ENCODE measurements at regions not wholly inside any gene's neighbourhood (a gene's known extent, or its start where the extent isn't known, plus 50 kb on each side); places are given as distances from the start of the nearest gene placed in this dataset.

DNA sequence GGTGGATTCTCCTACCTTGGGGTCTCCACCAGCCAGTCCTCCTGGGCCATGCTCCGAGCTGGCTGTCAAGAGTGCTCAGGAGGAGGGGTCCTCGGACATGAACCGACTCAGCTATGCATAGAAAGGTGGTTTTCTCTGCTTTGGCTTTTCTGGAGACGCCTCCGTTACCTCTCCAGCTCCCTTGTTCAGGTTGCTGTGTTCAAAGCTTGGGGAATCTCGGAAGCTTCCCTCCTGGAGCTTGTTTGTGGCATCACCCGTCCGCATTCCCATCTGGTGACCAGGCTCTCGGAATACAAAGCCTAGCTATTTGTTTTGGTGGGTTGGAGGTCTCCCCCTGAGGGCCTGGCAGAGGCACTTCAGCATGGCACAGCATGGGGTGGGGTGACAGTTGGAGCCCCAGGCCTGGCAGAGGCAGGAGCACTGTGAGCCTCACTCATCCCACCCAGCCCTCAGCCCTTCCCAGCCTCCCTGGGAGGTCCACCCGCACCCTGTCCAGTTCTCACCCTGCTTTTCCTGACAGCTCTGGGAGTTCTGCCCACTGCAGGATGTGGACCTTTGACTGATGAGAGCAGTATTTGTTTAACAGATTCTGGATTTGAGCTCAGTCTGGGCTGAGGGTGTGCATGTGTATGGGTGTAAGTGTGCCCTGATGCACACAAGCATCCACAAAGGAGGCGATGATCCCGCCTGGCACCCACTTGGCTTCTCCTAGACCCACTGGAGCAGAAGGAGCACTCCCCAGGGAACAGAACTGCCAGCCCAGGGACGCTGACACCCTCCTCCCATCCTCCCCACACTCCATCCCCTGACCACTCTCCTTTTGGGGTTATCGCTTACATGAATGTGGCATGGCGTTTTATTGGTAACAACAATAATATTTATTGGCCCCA lies 107.3 kb upstream of the HS6ST1 start:
- Mint-ChIP-seq H3K27ac (no peak overlapping the region), H3K9me3 (ENCODE audit: low read depth) (peaks cover 18% of the 10 kb centered on the region), H3K4me3 (no peak overlapping the region), H3K4me1 (ENCODE audit: low read depth) (no peaks in the 10 kb centered on the region), H3K36me3 (no peaks in the 10 kb centered on the region), H3K27me3 (peaks cover 4% of the 10 kb centered on the region)

GRCh38 chr2:128427413-128427755 lies 108.7 kb upstream of the HS6ST1 start:
- Mint-ChIP-seq H3K4me3 (no peak overlapping the region), H3K27me3 (peaks cover 3% of the 10 kb centered on the region), H3K27ac (no peak overlapping the region), H3K4me1 (ENCODE audit: low read depth) (no peaks in the 10 kb centered on the region), H3K36me3 (no peaks in the 10 kb centered on the region), H3K9me3 (ENCODE audit: low read depth) (peaks cover 18% of the 10 kb centered on the region)

DNA sequence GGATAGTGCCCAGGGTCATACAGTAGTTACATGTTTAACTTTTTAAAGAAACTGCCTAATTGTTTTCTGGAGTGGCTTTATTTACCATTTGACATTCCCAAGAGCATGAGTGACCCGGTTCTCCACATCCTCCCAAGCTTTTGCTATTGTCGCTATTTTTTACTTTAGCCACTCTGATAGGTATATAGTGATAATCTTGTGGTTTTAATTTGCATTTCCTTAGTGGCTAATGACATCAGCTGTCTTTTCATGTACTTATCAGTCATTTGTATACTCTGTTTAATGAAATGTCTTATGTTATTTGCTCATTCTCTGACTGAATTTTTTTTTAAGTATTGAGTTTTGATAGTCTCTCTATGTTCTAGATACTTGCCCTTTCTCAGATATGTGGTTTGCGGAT lies 109.7 kb upstream of the HS6ST1 start:
- Mint-ChIP-seq H3K27me3 (peaks cover 3% of the 10 kb centered on the region), H3K36me3 (no peaks in the 10 kb centered on the region), H3K27ac (no peak overlapping the region), H3K9me3 (ENCODE audit: low read depth) (peaks cover 18% of the 10 kb centered on the region), H3K4me1 (ENCODE audit: low read depth) (no peaks in the 10 kb centered on the region), H3K4me3 (no peak overlapping the region)

DNA sequence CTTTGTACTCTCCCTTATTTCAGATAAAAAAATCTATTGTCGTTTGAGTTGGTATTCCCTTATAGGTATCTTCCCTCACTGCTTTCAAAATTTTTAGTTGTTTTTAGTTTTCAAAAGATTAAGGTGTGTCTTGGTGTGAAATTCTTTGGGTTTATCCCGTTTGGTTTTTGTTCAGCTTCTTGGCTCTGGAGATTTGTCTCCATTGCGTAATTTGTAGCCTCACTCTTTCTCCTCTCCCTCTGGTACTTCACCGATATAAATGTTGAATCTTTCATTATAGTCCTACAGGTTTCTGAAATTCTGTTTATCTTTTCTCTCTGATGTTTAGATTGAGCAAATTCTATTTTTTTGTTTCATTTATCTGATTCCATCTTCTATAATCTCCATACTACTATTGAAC lies 113.8 kb upstream of the HS6ST1 start:
- Mint-ChIP-seq H3K27me3 (peaks cover 5% of the 10 kb centered on the region), H3K27ac (no peak overlapping the region), H3K36me3 (no peaks in the 10 kb centered on the region), H3K4me3 (no peak overlapping the region), H3K4me1 (ENCODE audit: low read depth) (peaks cover 2% of the 10 kb centered on the region), H3K9me3 (ENCODE audit: low read depth) (peaks cover 18% of the 10 kb centered on the region)

- no peak overlapping the region for H3K27ac Mint-ChIP-seq
- H3K36me3 Mint-ChIP-seq: no peaks in the 10 kb centered on the region
- peaks cover 3% of the 10 kb centered on the region for H3K27me3 Mint-ChIP-seq
- H3K9me3 Mint-ChIP-seq (ENCODE audit: low read depth): peaks cover 14% of the 10 kb centered on the region
- H3K4me1 Mint-ChIP-seq (ENCODE audit: low read depth): peaks cover 2% of the 10 kb centered on the region
- H3K4me3 Mint-ChIP-seq: no peak overlapping the region
Observed at GRCh38 chr2:128433911-128434550, 115.4 kb upstream of the HS6ST1 start.

DNA sequence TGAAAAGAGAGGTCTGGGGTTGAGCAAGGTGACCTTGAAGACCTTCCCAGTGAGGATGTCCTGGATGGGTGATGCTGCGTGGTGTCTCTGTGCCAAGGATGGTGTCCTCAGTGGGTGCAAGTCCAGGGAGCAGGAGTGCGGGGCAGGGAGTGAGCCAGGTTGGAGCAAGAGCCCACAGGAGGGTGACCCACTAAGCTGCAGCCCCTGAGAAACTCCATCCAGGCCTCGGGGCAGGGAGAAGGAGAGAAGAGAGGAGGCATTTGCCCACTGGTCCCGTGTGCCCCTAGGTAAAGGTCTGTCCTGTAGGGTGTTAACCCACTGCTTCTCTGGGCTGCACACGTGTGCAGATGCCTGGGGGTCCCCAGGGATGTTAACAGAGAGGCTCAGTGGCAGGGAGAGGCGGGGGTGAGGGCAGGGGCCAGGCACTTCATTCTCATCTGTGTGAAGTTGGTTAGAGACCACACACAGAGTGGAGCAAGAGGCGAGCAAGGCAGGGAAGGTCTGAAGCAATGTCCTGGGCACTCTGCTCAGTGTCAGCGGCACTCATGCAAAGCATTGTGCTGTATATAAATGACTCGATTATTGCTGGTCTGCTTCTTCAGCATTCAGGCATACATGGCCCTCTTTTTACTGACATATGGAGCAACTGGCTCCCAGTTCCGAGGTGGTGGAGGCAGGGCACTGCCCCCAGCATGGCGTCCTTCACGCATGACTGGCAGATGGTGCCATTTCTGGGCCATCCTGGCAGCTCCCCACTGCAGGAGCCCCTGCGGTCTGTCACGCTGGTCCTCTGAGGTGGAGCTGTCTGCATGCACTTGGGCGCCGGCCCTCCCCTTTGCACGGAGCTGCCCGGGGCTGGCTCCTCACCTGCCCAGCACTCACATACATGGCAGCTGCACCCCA lies 117.2 kb upstream of the HS6ST1 start:
- Mint-ChIP-seq H3K9me3 (ENCODE audit: low read depth) (no peaks in the 10 kb centered on the region), H3K4me3 (no peak overlapping the region), H3K27ac (no peak overlapping the region), H3K36me3 (no peaks in the 10 kb centered on the region), H3K4me1 (ENCODE audit: low read depth) (peaks cover 2% of the 10 kb centered on the region), H3K27me3 (peaks cover 3% of the 10 kb centered on the region)

GRCh38 chr2:128436479-128437203 lies 118.0 kb upstream of the HS6ST1 start:
- H3K27ac Mint-ChIP-seq: no peak overlapping the region
- H3K27me3 Mint-ChIP-seq: peaks cover 3% of the 10 kb centered on the region
- H3K36me3 Mint-ChIP-seq: no peaks in the 10 kb centered on the region
- H3K4me3 Mint-ChIP-seq: no peak overlapping the region
- H3K4me1 Mint-ChIP-seq (ENCODE audit: low read depth): peaks cover 2% of the 10 kb centered on the region
- no peaks in the 10 kb centered on the region for H3K9me3 Mint-ChIP-seq (ENCODE audit: low read depth)

DNA sequence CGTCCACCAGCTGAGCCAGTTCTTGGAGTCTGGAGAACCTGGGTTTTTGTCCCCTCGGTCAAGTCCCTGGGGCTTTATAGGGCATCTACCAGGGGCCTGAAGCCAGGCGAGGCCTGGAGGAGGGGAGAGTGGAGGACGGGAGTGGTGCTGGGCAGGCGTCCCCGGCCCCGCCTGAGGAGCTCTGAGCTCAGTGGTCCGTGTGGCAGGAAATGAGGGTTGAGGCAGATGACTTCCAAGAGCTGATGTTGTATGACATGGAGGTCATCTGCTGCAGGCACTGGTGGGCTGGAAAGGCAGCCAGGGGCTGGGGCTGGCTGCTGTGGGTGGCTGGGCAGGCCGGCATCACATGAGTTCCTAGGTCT lies 118.5 kb upstream of the HS6ST1 start:
- Mint-ChIP-seq H3K27ac (no peak overlapping the region), H3K4me3 (no peak overlapping the region)

GRCh38 chr2:128438091-128438490 lies 119.4 kb upstream of the HS6ST1 start:
- H3K4me3 Mint-ChIP-seq: no peak overlapping the region
- H3K27me3 Mint-ChIP-seq: peaks cover 3% of the 10 kb centered on the region
- H3K4me1 Mint-ChIP-seq (ENCODE audit: low read depth): peaks cover 2% of the 10 kb centered on the region
- no peaks in the 10 kb centered on the region for H3K9me3 Mint-ChIP-seq (ENCODE audit: low read depth)
- H3K27ac Mint-ChIP-seq: no peak overlapping the region
- no peaks in the 10 kb centered on the region for H3K36me3 Mint-ChIP-seq

More for the DNA sequence above, 118.5 kb upstream of the HS6ST1 start:
- Mint-ChIP-seq H3K27me3 (peaks cover 3% of the 10 kb centered on the region), H3K36me3 (no peaks in the 10 kb centered on the region), H3K9me3 (ENCODE audit: low read depth) (no peaks in the 10 kb centered on the region), H3K4me1 (ENCODE audit: low read depth) (peaks cover 2% of the 10 kb centered on the region)

DNA sequence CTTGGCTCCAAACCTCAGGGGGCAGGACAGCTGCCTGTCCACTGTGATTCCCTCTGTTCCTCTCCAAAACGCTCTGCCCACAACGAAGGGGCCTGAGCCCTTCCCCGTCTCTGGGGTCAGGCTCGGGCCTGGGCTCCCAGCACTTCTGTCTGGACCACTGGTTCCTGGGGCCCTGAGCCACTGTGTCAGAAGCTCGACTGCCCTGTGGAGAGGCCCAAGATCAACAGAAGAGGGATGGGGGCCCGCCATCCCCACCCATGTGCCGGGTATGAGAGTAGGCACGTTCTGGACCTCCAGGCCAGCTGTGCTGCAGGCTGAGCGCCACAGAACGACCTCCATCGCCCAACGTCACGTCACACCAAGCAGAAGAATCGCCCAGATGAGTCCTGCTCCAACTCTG lies 119.9 kb upstream of the HS6ST1 start:
- Mint-ChIP-seq H3K36me3 (no peaks in the 10 kb centered on the region), H3K27me3 (peaks cover 3% of the 10 kb centered on the region), H3K4me3 (no peak overlapping the region), H3K27ac (no peak overlapping the region), H3K9me3 (ENCODE audit: low read depth) (no peaks in the 10 kb centered on the region), H3K4me1 (ENCODE audit: low read depth) (peaks cover 2% of the 10 kb centered on the region)

DNA sequence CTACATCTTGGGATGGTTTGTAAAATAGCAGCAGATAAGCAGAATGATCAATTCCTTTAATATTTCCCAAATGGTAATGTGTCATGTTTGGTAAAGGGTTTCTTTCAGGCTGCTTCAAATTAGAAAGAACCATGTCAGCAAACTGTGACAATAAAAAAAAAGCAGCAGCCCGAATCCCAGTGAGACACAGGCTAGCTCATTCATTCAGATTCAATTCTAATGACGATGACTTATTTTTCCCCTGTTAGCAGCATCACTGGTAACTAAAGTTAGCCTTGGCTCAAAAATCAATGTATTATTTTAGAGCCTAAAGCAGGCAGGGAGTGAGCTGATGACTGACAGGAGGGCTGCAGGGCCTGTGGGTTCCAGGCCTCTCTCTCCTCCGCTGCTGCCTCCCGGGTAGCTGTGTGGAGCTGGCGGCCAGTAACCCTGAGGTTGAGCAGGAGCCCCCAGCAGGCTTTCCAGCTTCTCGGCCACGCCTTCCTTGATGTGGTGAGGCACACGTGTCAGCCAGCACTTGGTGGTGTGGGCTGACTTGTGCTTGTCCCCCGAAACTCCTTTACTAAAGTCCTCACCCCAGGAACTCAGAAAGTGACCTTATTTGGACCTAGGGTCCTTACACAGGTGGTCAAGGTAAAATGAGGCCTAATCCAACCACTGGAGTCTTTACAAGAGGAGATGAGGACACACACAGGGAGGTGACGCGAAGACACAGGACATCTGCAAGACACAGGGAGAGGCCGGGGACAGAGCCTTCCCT lies 120.5 kb upstream of the HS6ST1 start:
- H3K9me3 Mint-ChIP-seq (ENCODE audit: low read depth): no peaks in the 10 kb centered on the region
- no peak overlapping the region for H3K4me3 Mint-ChIP-seq
- no peak overlapping the region for H3K27ac Mint-ChIP-seq
- H3K27me3 Mint-ChIP-seq: peaks cover 3% of the 10 kb centered on the region
- peaks cover 2% of the 10 kb centered on the region for H3K4me1 Mint-ChIP-seq (ENCODE audit: low read depth)
- H3K36me3 Mint-ChIP-seq: no peaks in the 10 kb centered on the region

DNA sequence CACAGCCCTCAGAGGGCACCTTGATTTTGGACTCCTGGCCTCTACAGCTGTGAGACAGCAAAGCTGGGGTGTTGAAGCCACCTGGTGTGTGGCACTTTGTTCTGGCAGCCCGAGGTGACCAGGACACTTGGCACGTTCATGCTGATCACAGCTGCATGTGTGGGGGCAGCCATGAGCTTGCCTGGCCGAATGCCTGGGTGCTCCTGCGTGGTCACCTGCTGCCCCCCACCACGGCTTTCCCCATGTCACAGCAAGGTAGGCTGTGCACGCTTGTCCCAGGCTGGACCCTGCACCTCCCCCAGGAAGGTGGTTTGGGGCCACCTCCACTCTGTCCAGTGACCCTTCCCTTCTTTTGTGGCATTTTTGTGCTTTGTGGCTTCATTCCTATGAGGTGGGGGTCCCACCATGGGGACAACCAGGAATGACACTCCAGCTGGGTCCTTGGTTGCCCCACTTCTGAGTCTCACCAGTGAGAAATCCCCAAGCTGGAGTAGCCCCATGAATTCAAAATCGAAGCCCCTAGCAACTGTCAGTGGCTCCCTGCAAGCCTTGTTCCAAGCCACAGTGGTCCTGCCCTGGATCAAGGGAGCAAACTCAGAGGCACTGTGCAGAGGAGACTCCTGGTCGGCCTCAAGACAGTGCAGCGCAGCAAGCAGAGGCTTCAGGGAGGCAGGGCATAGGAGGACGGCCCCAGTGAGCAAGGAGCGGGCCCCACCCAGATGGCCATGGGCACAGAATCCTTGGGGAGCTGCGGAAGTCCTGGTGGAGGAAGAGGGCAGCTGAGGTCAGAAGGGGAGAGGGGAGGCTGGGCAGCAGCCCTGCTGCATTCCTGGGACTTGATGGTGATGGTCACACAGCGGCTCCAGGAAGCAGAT lies 121.4 kb upstream of the HS6ST1 start:
- H3K27ac Mint-ChIP-seq: no peak overlapping the region
- no peak overlapping the region for H3K4me3 Mint-ChIP-seq

GRCh38 chr2:128440666-128441340 lies 122.1 kb upstream of the HS6ST1 start:
- H3K27me3 Mint-ChIP-seq: peaks cover 3% of the 10 kb centered on the region

More for the DNA sequence above, 121.4 kb upstream of the HS6ST1 start:
- Mint-ChIP-seq H3K27me3 (peaks cover 3% of the 10 kb centered on the region), H3K9me3 (ENCODE audit: low read depth) (no peaks in the 10 kb centered on the region), H3K4me1 (ENCODE audit: low read depth) (peaks cover 2% of the 10 kb centered on the region), H3K36me3 (no peaks in the 10 kb centered on the region)

More at GRCh38 chr2:128440666-128441340, 122.1 kb upstream of the HS6ST1 start:
- H3K4me3 Mint-ChIP-seq: no peak overlapping the region
- no peak overlapping the region for H3K27ac Mint-ChIP-seq
- H3K36me3 Mint-ChIP-seq: no peaks in the 10 kb centered on the region
- H3K4me1 Mint-ChIP-seq (ENCODE audit: low read depth): peaks cover 2% of the 10 kb centered on the region
- H3K9me3 Mint-ChIP-seq (ENCODE audit: low read depth): no peaks in the 10 kb centered on the region
